ENCODE measurements at regions not wholly inside any gene's neighbourhood (a gene's known extent, or its start where the extent isn't known, plus 50 kb on each side); places are given as distances from the start of the nearest gene placed in this dataset.

DNA sequence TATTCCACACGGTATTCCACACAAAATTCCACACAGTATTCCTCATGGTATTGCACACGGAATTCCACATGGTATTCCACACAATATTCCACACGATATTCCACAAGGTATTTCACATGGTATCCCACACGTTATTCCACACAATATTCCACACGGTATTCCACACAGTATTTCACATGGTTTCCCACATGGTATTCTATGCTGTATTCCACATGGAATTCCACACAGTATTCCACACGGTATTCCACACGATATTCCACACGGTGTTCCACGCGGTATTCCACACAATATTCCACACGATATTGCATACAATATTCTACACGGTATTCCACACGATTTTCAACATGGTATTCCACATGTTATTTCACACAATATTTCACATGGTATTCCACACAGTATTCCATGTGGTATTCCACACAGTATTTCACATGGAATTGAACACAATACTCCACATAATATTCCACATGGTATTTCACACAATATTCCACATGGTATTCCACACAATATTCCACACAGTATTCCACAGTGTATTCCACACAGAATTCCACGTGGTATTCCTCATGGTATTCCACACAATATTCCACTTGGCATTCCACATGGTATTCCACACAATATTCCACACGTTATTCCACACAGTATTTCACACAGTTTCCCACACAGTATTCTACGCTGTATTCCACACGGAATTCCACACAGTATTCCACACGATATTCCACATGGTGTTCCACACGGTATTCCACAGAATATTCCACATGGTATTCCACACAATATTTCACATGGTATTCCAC is 136.0 kb upstream of the CHST15 start:
- Mint-ChIP-seq H3K4me3 (peak overlapping the region in 1 of 10 donors; percentile 74), H3K27ac (peak overlapping the region in 4 of 10 donors; percentile 37 to 100 (median 44)), H3K4me1 (peaks cover 3 to 6% (median 3%) of the 10 kb centered on the region in 4 donors), H3K27me3 (peaks cover 0 to 4% (median 0%) of the 10 kb centered on the region in 5 donors), H3K9me3 (peaks cover 0 to 13% (median 2%) of the 10 kb centered on the region in 9 donors), H3K36me3 (no peaks in the 10 kb centered on the region)
- DNase-seq: peak in 1 of 10 donors; percentile 17
- POLR2A ChIA-PET: no interaction called here
- ATAC-seq: no peak

DNA sequence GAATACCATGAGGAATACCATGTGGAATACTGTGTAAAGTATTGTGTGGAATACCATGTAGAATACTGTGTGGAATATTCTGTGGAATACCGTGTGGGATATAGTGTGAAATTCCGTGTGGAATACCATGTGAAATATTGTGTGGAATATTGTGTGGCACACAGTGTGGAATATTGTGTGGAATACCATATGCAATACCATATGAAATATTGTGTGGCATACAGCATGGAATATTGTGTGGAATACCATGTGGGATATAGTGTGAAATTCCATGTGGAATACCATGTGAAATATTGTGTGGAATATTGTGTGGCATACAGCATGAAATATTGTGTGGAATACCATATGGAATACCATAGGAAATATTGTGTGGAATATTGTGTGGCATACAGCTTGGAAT is 135.1 kb upstream of the CHST15 start:
- H3K27ac Mint-ChIP-seq: peak overlapping the region in 1 of 10 donors; percentile 100
- peak overlapping the region in 1 of 10 donors; percentile 18 for H3K4me3 Mint-ChIP-seq
- ATAC-seq (no peak), DNase-seq (no peak)
- POLR2A ChIA-PET: no interaction called here
- no peaks in the 10 kb centered on the region for H3K36me3 Mint-ChIP-seq
- H3K27me3 Mint-ChIP-seq: peaks cover 0 to 4% (median 0%) of the 10 kb centered on the region in 5 donors
- H3K9me3 Mint-ChIP-seq: peaks cover 0 to 13% (median 2%) of the 10 kb centered on the region in 9 donors
- peaks cover 3 to 6% (median 3%) of the 10 kb centered on the region in 4 donors for H3K4me1 Mint-ChIP-seq

DNA sequence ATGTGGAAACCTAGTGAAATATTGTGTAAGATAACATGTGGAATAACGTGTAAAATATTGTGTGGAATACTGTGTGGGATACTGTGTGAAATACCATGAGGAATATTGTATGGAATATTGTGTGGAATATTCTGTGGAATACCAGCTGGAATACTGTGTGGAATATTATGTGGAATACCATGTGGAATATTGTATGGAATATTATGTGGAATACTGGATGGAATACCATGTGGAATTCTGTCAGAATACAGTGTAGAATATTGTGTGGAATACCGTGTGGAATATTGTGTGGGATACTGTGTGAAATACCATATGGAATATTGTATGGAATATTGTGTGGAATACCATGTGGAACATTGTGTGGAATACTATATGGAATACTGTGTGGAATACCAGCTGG is 134.6 kb upstream of the CHST15 start:
- ATAC-seq (no peak), DNase-seq (peak in 1 of 10 donors; percentile 5)
- Mint-ChIP-seq H3K9me3 (peaks cover 0 to 13% (median 2%) of the 10 kb centered on the region in 9 donors), H3K4me1 (peaks cover 3 to 6% (median 3%) of the 10 kb centered on the region in 4 donors), H3K27me3 (peaks cover 0 to under 1% (median 0%) of the 10 kb centered on the region in 5 donors), H3K27ac (peak overlapping the region in 4 of 10 donors; percentile 40 to 100 (median 69)), H3K36me3 (no peaks in the 10 kb centered on the region), H3K4me3 (peak overlapping the region in 2 of 10 donors; percentile 18 to 85)
- POLR2A ChIA-PET: no interaction called here

DNA sequence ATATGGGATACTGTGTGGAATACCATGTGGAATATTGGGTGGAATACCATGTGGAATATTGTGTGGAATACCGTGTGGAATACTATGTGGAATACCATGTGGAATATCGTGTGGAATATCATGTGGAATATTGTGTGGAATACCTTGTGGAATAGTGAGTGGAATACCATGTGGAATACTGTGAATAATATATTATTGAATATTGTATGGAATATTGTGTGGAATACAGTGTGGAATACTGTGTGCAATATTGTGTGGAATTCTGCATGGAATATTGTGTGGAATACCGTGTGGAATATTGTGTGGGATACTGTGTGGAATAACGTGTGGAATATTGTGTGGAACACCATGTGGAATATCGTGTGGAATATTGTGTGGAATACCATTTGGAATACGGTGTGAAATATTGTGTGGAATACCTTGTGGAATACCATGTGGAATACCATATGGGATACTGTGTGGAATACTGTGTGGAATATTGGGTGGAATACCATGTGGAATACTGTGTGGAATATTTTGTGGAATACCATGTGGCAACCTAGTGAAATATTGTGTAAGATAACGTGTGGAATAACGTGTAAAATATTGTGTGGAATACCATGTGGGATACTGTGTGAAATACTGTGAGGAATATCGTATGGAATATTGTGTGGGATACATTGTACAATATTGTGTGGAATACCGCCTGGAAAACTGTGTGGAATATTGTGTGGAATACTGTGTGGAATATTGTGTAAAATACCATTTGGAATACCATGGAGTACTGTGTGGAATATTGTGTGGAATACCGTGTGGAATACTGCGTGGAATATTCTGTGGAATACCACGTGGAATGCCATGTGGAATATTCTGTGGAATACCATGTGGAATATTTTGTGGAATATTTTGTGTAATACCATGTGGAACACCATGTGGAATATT is 133.9 kb upstream of the CHST15 start:
- DNase-seq: peak in 2 of 10 donors; percentile 21 to 24
- POLR2A ChIA-PET: no interaction called here
- ATAC-seq: no peak
- Mint-ChIP-seq H3K4me1 (peaks cover 3 to 6% (median 4%) of the 10 kb centered on the region in 4 donors), H3K27ac (peak overlapping the region in 5 of 10 donors; percentile 40 to 100 (median 63)), H3K9me3 (peaks cover 0 to 13% (median 2%) of the 10 kb centered on the region in 9 donors), H3K4me3 (peak overlapping the region in 2 of 10 donors; percentile 33 to 85), H3K27me3 (peaks cover 0 to 2% (median 0%) of the 10 kb centered on the region in 5 donors), H3K36me3 (no peaks in the 10 kb centered on the region)

DNA sequence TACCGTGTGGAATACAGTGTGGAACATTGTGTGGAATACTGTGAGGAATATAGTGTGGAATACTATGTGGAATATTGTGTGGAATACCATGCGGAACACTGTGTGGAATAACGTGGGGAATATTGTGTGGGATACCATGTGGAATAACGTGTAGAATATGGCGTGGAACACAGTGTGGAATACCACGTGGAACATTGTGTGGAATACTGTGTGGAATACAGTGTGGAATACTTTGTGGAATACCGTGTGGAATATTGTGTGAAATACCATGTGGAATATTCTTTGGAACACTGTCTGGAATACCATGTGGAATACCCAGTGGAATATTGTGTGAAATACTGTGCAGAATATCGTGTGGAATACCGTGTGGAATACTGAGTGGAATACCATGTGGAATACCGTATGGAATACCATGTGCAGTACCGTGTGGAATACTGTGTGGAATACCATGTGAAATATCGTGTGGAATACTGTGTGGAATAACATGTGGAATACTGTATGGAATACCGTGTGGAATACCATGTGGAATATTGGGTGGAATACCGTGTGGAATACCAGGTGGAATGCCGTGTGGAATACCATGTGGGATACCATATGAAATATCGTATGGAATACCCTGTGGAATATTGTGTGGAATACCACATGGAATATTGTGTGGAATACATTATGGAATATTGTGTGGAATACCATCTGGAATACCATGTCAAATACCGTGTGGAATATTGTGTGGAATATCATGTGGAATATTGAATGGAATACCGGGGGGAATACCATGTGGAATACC is 133.1 kb upstream of the CHST15 start:
- ATAC-seq (no peak), DNase-seq (peak in 1 of 10 donors; percentile 29)
- H3K27me3 Mint-ChIP-seq: peaks cover 0 to 2% (median 0%) of the 10 kb centered on the region in 5 donors
- H3K9me3 Mint-ChIP-seq: peaks cover 0 to 13% (median 2%) of the 10 kb centered on the region in 9 donors
- peak overlapping the region in 6 of 10 donors; percentile 4 to 85 (median 43) for H3K4me3 Mint-ChIP-seq
- no peaks in the 10 kb centered on the region for H3K36me3 Mint-ChIP-seq
- peaks cover 3 to 14% (median 5%) of the 10 kb centered on the region in 4 donors for H3K4me1 Mint-ChIP-seq
- POLR2A ChIA-PET: interaction anchor here (0.9 kb wide), 1 partner anchor 134 kb away, joined by 3 read pairs; the partner anchor contains the start of gene CHST15
- peak overlapping the region in 7 of 10 donors; percentile 51 to 100 (median 79) for H3K27ac Mint-ChIP-seq

DNA sequence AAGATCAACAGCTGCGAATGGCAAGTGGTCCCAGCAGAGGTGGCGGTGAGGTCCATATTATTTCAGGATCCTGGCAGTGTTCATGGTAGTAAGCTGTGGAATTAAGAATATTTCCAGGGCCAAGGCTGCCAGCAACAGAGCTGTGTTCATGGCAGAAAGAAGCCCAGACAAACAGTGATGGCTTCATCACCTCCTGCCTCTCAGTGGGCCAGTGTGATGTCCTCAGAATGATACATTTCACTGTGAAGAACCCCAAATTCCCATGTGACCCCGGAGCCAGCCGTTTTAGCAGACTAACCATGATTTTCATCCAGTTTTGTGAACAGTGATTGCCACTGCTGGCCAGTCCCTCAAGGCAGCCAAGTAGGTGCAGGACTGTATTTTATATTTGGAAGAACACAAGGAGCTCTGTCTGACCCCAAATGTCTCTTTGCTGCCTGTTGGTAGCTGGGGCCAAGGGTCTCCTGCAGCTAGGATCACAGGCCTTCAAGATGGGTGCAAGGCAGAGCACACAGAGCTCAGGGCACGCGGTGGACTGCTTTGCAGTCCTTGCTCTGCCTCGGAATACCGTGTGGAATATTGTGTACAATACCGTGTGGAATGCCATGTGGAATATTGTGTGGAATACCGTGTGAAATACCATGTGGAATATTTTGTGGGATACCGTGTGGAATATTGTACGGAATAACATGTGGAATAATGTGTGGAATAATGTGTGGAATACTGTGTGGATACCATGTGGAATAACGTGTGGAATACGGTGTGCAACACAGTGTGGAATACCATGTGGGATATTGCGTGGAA is 132.3 kb upstream of the CHST15 start:
- POLR2A ChIA-PET: interaction anchor here (0.9 kb wide), 1 partner anchor 133 kb away, joined by 3 read pairs; the partner anchor contains the start of gene CHST15

DNA sequence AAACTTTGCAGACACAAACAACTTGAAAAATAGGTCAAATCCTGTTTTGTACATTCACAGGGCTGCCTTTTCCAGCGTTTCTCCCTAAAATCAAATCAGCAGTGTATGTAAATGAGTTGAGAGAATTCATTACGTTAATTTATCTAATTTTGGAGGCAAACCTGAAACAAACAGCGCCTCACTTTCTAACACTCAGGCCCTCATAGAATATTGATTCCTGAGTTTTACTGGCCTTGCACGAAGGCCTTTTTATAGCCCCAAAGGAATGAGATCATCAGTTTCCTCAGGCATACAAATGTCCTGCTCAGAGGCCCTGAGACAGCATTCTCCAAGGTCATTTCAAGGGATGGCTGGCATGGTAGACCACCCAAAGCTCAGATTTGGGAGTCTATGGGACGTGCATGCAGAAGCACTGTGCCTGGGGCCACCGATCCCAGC is 131.7 kb upstream of the CHST15 start:
- Mint-ChIP-seq H3K9me3 (peaks cover 0 to 13% (median 2%) of the 10 kb centered on the region in 9 donors), H3K4me1 (peaks cover 3 to 20% (median 5%) of the 10 kb centered on the region in 4 donors), H3K27ac (peak overlapping the region in 3 of 10 donors; percentile 43 to 100 (median 61)), H3K27me3 (peaks cover 0 to 7% (median 2%) of the 10 kb centered on the region in 5 donors), H3K36me3 (no peaks in the 10 kb centered on the region), H3K4me3 (no peak overlapping the region)
- peak in 3 of 10 donors; percentile 22 to 62 (median 53) for DNase-seq
- ATAC-seq: peak; percentile 20 to 33
- POLR2A ChIA-PET: interaction anchor here (0.9 kb wide), 1 partner anchor 132 kb away, joined by 3 read pairs; the partner anchor contains the start of gene CHST15

More for the DNA sequence above, 132.3 kb upstream of the CHST15 start:
- Mint-ChIP-seq H3K4me1 (peaks cover 3 to 18% (median 5%) of the 10 kb centered on the region in 4 donors), H3K27ac (peak overlapping the region in 8 of 10 donors; percentile 4 to 100 (median 71)), H3K36me3 (no peaks in the 10 kb centered on the region), H3K27me3 (peaks cover 0 to 2% (median 0%) of the 10 kb centered on the region in 5 donors), H3K4me3 (peak overlapping the region in 8 of 10 donors; percentile 4 to 85 (median 43)), H3K9me3 (peaks cover 0 to 13% (median 2%) of the 10 kb centered on the region in 9 donors)
- ATAC-seq: peak; percentile 57 to 58
- DNase-seq: peak in 8 of 10 donors; percentile 6 to 80 (median 46)

DNA sequence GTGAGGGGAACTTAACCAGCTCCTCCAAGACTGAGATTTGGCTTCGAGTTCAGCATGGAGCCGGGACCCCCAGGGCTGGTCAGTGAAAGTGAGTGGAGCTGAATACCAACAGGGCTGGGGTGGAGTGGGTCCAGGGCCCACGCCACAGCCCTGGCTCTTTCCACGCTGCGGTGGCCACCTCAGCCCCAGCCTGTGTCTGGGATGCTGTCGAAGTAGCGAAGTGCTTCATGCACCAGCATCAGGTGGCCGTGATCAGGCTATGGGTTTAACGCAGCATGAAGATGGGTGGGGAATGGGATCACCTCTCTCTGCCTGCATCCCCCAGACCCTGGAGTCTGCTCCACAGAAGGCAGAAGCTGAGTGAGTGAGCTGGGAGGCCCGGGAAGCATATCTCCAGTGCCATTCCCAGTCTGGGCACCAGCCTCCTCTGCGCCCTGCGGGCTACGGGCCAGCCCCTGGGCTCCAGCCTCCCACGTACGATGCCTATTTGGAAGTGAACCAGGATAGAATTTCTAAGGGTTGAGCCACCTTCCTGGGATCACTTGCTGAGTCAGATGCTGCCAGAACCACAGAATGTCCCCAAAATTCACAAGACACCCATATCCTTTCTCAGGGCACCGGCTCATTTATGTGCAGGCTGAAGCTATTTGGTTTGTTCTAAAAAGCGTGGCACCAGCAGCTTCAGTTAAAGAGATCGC is 131.1 kb upstream of the CHST15 start:
- Mint-ChIP-seq H3K9me3 (peaks cover 0 to 13% (median 2%) of the 10 kb centered on the region in 9 donors), H3K4me1 (peaks cover 3 to 20% (median 5%) of the 10 kb centered on the region in 4 donors), H3K4me3 (no peak overlapping the region), H3K36me3 (no peaks in the 10 kb centered on the region), H3K27ac (no peak overlapping the region), H3K27me3 (peaks cover 0 to 12% (median 2%) of the 10 kb centered on the region in 5 donors)
- ATAC-seq: peak; percentile 12 to 26
- POLR2A ChIA-PET: no interaction called here
- DNase-seq: peak in 1 of 10 donors; percentile 41

DNA sequence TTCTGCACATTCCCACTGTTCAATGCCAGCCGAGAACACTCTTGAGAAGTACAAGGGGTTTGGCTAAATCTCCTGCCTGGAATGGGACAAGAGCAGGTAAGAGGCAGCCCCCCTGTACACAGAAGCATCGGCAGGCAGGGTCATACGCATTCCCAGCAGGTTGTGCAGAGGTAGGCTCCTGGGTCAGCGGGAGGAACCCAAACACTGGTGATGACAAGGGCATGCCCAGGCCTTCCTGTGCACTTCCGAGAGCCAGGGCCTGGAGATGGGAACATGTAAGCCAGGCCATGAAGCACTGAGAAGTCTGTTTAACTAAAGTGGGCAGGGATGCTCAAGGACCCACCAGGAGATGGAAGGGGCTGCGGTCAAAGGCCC is 130.3 kb upstream of the CHST15 start:
- H3K9me3 Mint-ChIP-seq: peaks cover 0 to 13% (median 2%) of the 10 kb centered on the region in 9 donors
- POLR2A ChIA-PET: no interaction called here
- no peak overlapping the region for H3K27ac Mint-ChIP-seq
- H3K4me3 Mint-ChIP-seq: no peak overlapping the region
- H3K36me3 Mint-ChIP-seq: no peaks in the 10 kb centered on the region
- DNase-seq: peak in 1 of 10 donors; percentile 9
- no peak for ATAC-seq
- peaks cover 3 to 20% (median 5%) of the 10 kb centered on the region in 4 donors for H3K4me1 Mint-ChIP-seq
- H3K27me3 Mint-ChIP-seq: peaks cover 0 to 20% (median 2%) of the 10 kb centered on the region in 5 donors

DNA sequence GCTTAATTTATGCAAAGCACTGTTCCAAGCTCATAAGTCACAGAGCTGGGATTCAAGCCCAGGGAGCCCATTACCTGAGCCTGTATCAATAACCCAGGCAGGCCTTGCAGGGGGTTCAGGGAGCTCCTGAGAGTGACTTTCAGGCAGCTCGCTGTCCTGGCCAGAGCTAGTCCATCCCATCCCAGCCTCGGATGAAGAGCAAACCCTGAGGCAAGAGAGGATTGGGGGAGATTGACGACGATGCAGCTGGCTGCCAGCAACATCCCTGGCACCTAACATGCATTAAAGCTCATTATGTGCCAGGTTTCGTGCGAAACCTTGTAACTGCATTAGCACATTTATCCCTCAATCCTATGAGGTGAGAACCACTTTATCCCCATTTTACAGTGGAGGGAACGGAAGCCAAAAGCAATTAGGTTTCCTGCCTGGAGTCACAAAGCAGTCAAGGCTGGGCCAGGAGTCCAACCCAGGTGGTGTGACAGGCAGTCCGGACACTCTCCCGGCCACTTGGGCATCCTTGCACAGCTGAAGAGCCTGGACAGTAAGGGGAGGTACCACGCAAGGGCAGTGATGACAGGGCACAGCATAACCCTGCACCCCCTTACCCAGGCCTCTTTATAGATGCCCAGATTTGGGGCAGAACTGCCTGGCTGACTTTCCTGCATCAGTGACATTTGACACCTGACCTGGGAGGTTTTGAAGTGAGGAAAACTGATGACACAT is 129.8 kb upstream of the CHST15 start:
- POLR2A ChIA-PET: no interaction called here
- Mint-ChIP-seq H3K4me1 (peaks cover 3 to 20% (median 5%) of the 10 kb centered on the region in 4 donors), H3K9me3 (peaks cover 0 to 13% (median 2%) of the 10 kb centered on the region in 9 donors), H3K36me3 (no peaks in the 10 kb centered on the region), H3K27me3 (peaks cover 0 to 22% (median 2%) of the 10 kb centered on the region in 5 donors), H3K4me3 (no peak overlapping the region), H3K27ac (no peak overlapping the region)
- ATAC-seq (no peak), DNase-seq (no peak)
